HG02885 (cell line): ENCODE measurements at regions not wholly inside any gene's neighbourhood (a gene's known extent, or its start where the extent isn't known, plus 50 kb on each side); places are given as distances from the start of the nearest gene placed in this dataset.

ENCODE experiments used
- ATAC-seq: cut with Tn5 transposase; IDR thresholded peaks from one replicate; pipeline ENCODE4 v1.9.1; 2021; ENCODE audit warnings: mild to moderate bottlenecking; ENCODE audit not compliant: unreplicated experiment, poor library complexity

GRCh38 chr7:32357535-32358277 is 132.5 kb downstream of the LSM5 start:
- peak; percentile 39 for ATAC-seq

- peak; percentile 69 for ATAC-seq
These were observed 142.8 kb downstream of the LSM5 start for GRCh38 chr7:32347244-32347828.

- ATAC-seq = no peak
These were observed 143.9 kb downstream of the LSM5 start for GRCh38 chr7:32346253-32346652.

GRCh38 chr7:32336726-32337125 is 153.5 kb downstream of the LSM5 start:
- no peak for ATAC-seq

- no peak for ATAC-seq
These were observed 155.1 kb downstream of the LSM5 start for GRCh38 chr7:32335107-32335506.

- no peak for ATAC-seq
These were observed 159.6 kb downstream of the LSM5 start for GRCh38 chr7:32330602-32331001.

- no peak for ATAC-seq
These were observed 164.1 kb downstream of the LSM5 start for GRCh38 chr7:32326078-32326477.

GRCh38 chr7:32323712-32324111 is 166.5 kb downstream of the LSM5 start:
- ATAC-seq = no peak

GRCh38 chr7:32319012-32319382 is 171.2 kb downstream of the LSM5 start:
- no peak for ATAC-seq

- ATAC-seq = no peak
These were observed 171.7 kb downstream of the LSM5 start for GRCh38 chr7:32318300-32319011.

- no peak for ATAC-seq
These were observed 173.3 kb downstream of the LSM5 start for GRCh38 chr7:32316839-32317238.

- no peak for ATAC-seq
These were observed 175.4 kb downstream of the LSM5 start for GRCh38 chr7:32314761-32315160.

GRCh38 chr7:32301427-32301826 is 188.8 kb downstream of the LSM5 start:
- ATAC-seq = no peak

GRCh38 chr7:32299133-32299702 is 191.0 kb downstream of the LSM5 start:
- ATAC-seq = no peak

- no peak for ATAC-seq
These were observed 191.6 kb downstream of the LSM5 start for GRCh38 chr7:32298408-32299132.

- no peak for ATAC-seq
These were observed 196.3 kb downstream of the LSM5 start for GRCh38 chr7:32293833-32294232.

GRCh38 chr7:32289651-32290414 is 200.3 kb downstream of the LSM5 start:
- no peak for ATAC-seq

- no peak for ATAC-seq
These were observed 204.5 kb downstream of the LSM5 start for GRCh38 chr7:32285698-32286097.

- no peak for ATAC-seq
These were observed 206.6 kb downstream of the LSM5 start for GRCh38 chr7:32283546-32283945.

- no peak for ATAC-seq
These were observed 209.3 kb upstream of the PDE1C start for GRCh38 chr7:32279500-32279899.
